ACC112 (cell line): ENCODE measurements at regions not wholly inside any gene's neighbourhood (a gene's known extent, or its start where the extent isn't known, plus 50 kb on each side); places are given as distances from the start of the nearest gene placed in this dataset.
"Not testable (repeated sequence)": the region's sequence is repeated elsewhere in the genome, so short reads cannot be mapped to it uniquely, and the experiment has no call there.

ENCODE experiments used
- H2AFZ ChIP-seq: fragments of 200-600 bp; sonication (generic); one replicate; pipeline ENCODE4 v1.6.0; 2017; ENCODE audit warnings: antibody characterized with exemption, low read length; ENCODE audit not compliant: unreplicated experiment
- H3K27ac ChIP-seq: fragments of 200-600 bp; sonication (generic); 2 replicates; pipeline ENCODE4 v1.5.1; 2014; ENCODE audit warnings: low read depth, mild to moderate bottlenecking, antibody characterized with exemption, low read length, moderate library complexity
- H3K27me3 ChIP-seq: fragments of 200-600 bp; sonication (generic); 2 replicates; pipeline ENCODE4 v1.6.1; 2014; ENCODE audit warnings: mild to moderate bottlenecking, antibody characterized with exemption, low read length, moderate library complexity, mixed read lengths; ENCODE audit not compliant: insufficient read depth
- H3K36me3 ChIP-seq: fragments of 200-600 bp; sonication (generic); 2 replicates; pipeline ENCODE4 v1.6.1; 2016; ENCODE audit warnings: mild to moderate bottlenecking, antibody characterized with exemption, low read length, moderate library complexity, mixed read lengths; ENCODE audit not compliant: insufficient read depth
- H3K4me1 ChIP-seq: fragments of 200-600 bp; sonication (generic); one replicate; pipeline ENCODE4 v1.6.1; 2016; ENCODE audit warnings: low read length, mixed read lengths; ENCODE audit not compliant: insufficient read depth, unreplicated experiment, control insufficient read depth
- H3K4me3 ChIP-seq: fragments of 200-600 bp; sonication (generic); 2 replicates; pipeline ENCODE4 v1.5.1; 2014; ENCODE audit warnings: mild to moderate bottlenecking, low read depth, low read length
- H3K79me2 ChIP-seq: fragments of 200-600 bp; sonication (generic); one replicate; pipeline ENCODE4 v1.6.0; 2016; ENCODE audit warnings: low read length; ENCODE audit not compliant: control insufficient read depth, unreplicated experiment, insufficient read depth

GRCh38 chr7:6926193-6927174 is 100.4 kb upstream of the CCZ1B start:
- not testable (repeated sequence) for H3K4me1 ChIP-seq, H3K27ac ChIP-seq

GRCh38 chr7:6927643-6928042 is 101.6 kb upstream of the CCZ1B start:
- H3K27ac ChIP-seq, H3K79me2 ChIP-seq, H3K4me3 ChIP-seq, H3K36me3 ChIP-seq, H2AFZ ChIP-seq, H3K27me3 ChIP-seq, H3K4me1 ChIP-seq: not testable (repeated sequence)

More at GRCh38 chr7:6926193-6927174, 100.4 kb upstream of the CCZ1B start:
- not testable (repeated sequence) for H3K4me3 ChIP-seq, H3K79me2 ChIP-seq, H2AFZ ChIP-seq, H3K27me3 ChIP-seq, H3K36me3 ChIP-seq

GRCh38 chr7:6929588-6929987 is 103.5 kb upstream of the CCZ1B start:
- H3K4me1 ChIP-seq, result not testable (repeated sequence)

DNA sequence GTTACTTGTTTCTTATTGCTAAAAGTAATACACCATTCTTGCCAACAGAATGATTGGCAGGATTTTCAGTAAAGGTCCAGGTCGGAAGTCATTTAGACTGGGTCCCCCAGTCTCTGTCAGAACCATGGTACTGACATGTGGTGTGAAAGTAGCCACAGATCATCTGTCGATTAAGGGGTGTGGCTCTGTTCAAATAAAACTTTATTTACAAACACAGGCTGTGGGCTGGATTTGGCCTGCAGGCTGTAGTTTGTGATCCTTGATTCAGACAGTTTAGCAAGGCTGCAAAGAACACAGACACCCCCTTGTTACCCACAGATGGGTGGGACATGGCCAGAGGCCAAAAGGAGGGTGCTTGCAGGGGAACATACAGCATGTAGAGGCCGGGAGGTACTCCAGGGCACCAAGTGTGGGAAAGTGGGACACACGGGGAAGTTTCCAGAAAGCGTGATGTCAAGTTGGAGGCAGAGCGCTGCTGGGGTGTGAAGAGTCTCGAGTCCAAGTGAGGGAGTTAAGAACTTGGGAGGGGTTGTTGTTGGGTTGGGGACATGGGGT is 104.1 kb upstream of the CCZ1B start:
- not testable (repeated sequence) for H3K36me3 ChIP-seq, H3K4me3 ChIP-seq, H3K27ac ChIP-seq, H3K79me2 ChIP-seq, H3K4me1 ChIP-seq, H3K27me3 ChIP-seq, H2AFZ ChIP-seq

More at GRCh38 chr7:6929588-6929987, 103.5 kb upstream of the CCZ1B start:
- H2AFZ ChIP-seq, H3K4me3 ChIP-seq, H3K79me2 ChIP-seq, H3K27me3 ChIP-seq, H3K27ac ChIP-seq, H3K36me3 ChIP-seq: not testable (repeated sequence)

DNA sequence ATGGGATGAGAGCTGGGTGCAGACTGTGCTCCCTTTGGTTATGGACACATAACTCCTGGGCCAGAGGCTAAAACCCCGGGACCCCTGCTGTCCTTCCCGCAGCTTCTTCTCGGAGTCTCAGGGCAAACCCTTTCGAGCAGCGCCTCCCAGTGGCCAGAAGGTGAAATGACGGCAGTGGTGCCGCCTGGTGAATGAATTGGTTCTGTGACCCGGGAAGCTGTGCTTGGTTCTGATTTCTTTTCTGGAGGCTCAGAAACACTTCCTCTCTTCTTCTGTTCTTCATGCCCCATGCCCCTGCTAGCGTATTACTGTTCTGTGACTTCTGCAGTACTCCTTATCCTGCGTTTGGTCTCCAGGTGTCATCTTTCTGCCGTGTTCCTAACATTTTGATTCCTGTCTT is 104.7 kb upstream of the CCZ1B start:
- not testable (repeated sequence) for H3K79me2 ChIP-seq, H2AFZ ChIP-seq, H3K27me3 ChIP-seq, H3K27ac ChIP-seq, H3K4me3 ChIP-seq, H3K36me3 ChIP-seq, H3K4me1 ChIP-seq

DNA sequence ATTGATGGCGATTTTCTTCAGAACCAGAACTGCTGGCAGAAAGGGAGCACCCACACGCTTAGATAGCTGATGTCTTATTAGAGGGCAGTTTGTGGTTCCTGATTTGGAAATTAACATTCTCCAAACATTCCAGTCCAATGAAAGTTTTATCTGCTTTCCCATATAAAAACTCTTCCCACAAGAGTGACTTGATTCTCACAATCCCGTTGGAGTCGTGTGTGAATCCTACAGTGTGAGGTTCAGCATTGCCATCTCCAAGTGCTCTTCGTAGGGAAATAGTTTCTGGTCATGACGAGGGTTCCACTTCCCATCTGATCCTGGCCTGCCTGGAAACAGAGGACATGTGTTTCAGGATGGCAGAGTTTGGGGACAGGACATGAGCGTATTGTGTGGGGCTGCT is 105.4 kb upstream of the CCZ1B start:
- H3K4me3 ChIP-seq, H3K36me3 ChIP-seq, H3K27me3 ChIP-seq, H2AFZ ChIP-seq, H3K27ac ChIP-seq, H3K4me1 ChIP-seq, H3K79me2 ChIP-seq: not testable (repeated sequence)

GRCh38 chr7:6933954-6934632 is 108.0 kb upstream of the CCZ1B start:
- H3K4me3 ChIP-seq, H3K36me3 ChIP-seq, H2AFZ ChIP-seq, H3K27me3 ChIP-seq, H3K4me1 ChIP-seq, H3K79me2 ChIP-seq, H3K27ac ChIP-seq: not testable (repeated sequence)

DNA sequence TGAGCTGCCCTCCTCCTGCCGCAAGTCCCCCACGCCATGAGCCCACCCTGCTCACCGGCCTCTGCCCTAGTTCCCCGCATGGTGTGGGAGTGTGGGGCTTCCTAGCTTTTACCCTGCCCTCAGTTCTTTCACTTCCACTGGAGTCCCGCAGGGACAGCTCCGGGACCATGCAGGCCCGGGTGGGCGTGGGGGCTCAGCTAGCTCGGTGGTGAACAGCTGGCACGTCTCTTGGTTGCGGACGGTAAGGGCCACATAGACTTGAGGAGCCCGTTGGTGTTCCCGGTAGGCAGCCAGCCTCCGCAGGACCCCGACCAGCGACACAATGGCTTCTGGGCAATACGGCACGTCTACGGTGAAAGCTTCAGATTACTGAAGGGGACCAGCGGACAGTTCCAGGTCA is 108.9 kb upstream of the CCZ1B start:
- no peaks in the 10 kb centered on the region for H3K36me3 ChIP-seq
- no peak overlapping the region for H2AFZ ChIP-seq
- no peaks in the 10 kb centered on the region for H3K79me2 ChIP-seq
- H3K27ac ChIP-seq, result no peak overlapping the region
- H3K4me1 ChIP-seq, result no peaks in the 10 kb centered on the region
- no peak overlapping the region for H3K4me3 ChIP-seq
- no peaks in the 10 kb centered on the region for H3K27me3 ChIP-seq

DNA sequence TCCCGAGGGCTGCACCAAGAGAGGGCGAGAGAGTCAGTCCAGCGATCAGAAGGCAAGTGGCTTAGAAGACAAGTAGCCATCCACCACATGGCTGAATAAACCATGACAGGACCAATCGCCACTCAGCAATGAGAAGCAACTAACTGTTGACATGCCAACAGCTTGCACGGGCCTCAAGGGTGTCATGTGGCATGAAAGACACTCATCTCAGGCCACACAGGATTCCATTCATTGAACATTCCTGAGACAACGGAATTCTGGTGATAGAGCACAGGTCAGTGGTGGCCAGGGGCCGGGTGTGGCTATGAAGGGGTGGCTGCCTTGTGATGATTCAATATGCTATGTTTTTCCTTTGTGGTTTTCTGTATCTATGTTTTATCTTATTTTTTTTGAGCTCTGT is 110.6 kb upstream of the CCZ1B start:
- not testable (repeated sequence) for H3K79me2 ChIP-seq, H3K27ac ChIP-seq, H3K27me3 ChIP-seq, H3K4me1 ChIP-seq, H2AFZ ChIP-seq, H3K36me3 ChIP-seq, H3K4me3 ChIP-seq

- H3K27me3 ChIP-seq, H3K4me1 ChIP-seq: not testable (repeated sequence)
Observed at GRCh38 chr7:6937746-6938145, 111.7 kb upstream of the CCZ1B start.

GRCh38 chr7:6938284-6938683 is 112.2 kb upstream of the CCZ1B start:
- not testable (repeated sequence) for H3K27ac ChIP-seq, H3K4me3 ChIP-seq, H3K4me1 ChIP-seq, H3K27me3 ChIP-seq, H3K36me3 ChIP-seq, H2AFZ ChIP-seq, H3K79me2 ChIP-seq

More at GRCh38 chr7:6937746-6938145, 111.7 kb upstream of the CCZ1B start:
- not testable (repeated sequence) for H3K27ac ChIP-seq, H3K4me3 ChIP-seq, H3K36me3 ChIP-seq, H2AFZ ChIP-seq, H3K79me2 ChIP-seq
